ENCODE measurements at regions not wholly inside any gene's neighbourhood (a gene's known extent, or its start where the extent isn't known, plus 50 kb on each side); places are given as distances from the start of the nearest gene placed in this dataset.

GRCh38 chr6:125370343-125370742 is 68.6 kb upstream of the HDDC2 start:
- Histone ChIP-seq H3K36me3 (ENCODE audit: control insufficient read depth in 4 of 4, insufficient read depth in 4 of 4, low read length in 4 of 4) (no peaks in the 10 kb centered on the region), H3K4me3 (no peak overlapping the region), H3K4me1 (ENCODE audit: control insufficient read depth in 5 of 5, insufficient read depth in 5 of 5, low read length in 5 of 5) (no peaks in the 10 kb centered on the region), H3K9ac (ENCODE audit: insufficient read depth in 1 of 2, low read length in 2 of 2) (no peak overlapping the region), H3K9me3 (ENCODE audit: control insufficient read depth in 4 of 4, insufficient read depth in 3 of 4, low read length in 3 of 4) (no peaks in the 10 kb centered on the region), H3K27ac (ENCODE audit: low read depth in 1 of 2, low read length in 1 of 2) (no peak overlapping the region), H3K27me3 (ENCODE audit: control insufficient read depth in 3 of 3, insufficient read depth in 3 of 3, low read length in 2 of 3) (peaks cover 0 to 38% (median 37%) of the 10 kb centered on the region in 3 donors)
- DNase-seq (no peak), ATAC-seq (ENCODE audit: insufficient read depth, low FRiP score) (no peak)
- 58 to 75% methylated on average over 8 of the region's 8 CpGs for WGBS, 2 donors
- TF ChIP-seq, protein P1, sequence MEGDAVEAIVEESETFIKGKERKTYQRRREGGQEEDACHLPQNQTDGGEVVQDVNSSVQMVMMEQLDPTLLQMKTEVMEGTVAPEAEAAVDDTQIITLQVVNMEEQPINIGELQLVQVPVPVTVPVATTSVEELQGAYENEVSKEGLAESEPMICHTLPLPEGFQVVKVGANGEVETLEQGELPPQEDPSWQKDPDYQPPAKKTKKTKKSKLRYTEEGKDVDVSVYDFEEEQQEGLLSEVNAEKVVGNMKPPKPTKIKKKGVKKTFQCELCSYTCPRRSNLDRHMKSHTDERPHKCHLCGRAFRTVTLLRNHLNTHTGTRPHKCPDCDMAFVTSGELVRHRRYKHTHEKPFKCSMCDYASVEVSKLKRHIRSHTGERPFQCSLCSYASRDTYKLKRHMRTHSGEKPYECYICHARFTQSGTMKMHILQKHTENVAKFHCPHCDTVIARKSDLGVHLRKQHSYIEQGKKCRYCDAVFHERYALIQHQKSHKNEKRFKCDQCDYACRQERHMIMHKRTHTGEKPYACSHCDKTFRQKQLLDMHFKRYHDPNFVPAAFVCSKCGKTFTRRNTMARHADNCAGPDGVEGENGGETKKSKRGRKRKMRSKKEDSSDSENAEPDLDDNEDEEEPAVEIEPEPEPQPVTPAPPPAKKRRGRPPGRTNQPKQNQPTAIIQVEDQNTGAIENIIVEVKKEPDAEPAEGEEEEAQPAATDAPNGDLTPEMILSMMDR (IDR thresholded peaks at IDR 0.05; ENCODE audit: control extremely low read depth, extremely low read depth), result no peak

GRCh38 chr6:125375013-125375412 is 73.2 kb upstream of the HDDC2 start:
- Histone ChIP-seq H3K27ac (ENCODE audit: low read depth in 1 of 2, low read length in 1 of 2) (no peak overlapping the region), H3K9ac (ENCODE audit: insufficient read depth in 1 of 2, low read length in 2 of 2) (no peak overlapping the region), H3K27me3 (ENCODE audit: control insufficient read depth in 3 of 3, insufficient read depth in 3 of 3, low read length in 2 of 3) (peaks cover 0 to 33% (median 22%) of the 10 kb centered on the region in 3 donors), H3K9me3 (ENCODE audit: control insufficient read depth in 4 of 4, insufficient read depth in 3 of 4, low read length in 3 of 4) (no peaks in the 10 kb centered on the region), H3K4me1 (ENCODE audit: control insufficient read depth in 5 of 5, insufficient read depth in 5 of 5, low read length in 5 of 5) (no peaks in the 10 kb centered on the region), H3K4me3 (no peak overlapping the region), H3K36me3 (ENCODE audit: control insufficient read depth in 4 of 4, insufficient read depth in 4 of 4, low read length in 4 of 4) (no peaks in the 10 kb centered on the region)
- no peak for ATAC-seq (ENCODE audit: insufficient read depth, low FRiP score)
- TF ChIP-seq, protein P1 (IDR thresholded peaks at IDR 0.05; ENCODE audit: control extremely low read depth, extremely low read depth), result no peak
- DNase-seq, result no peak
- WGBS, 2 donors, result 85 to 95% methylated on average over 2 of the region's 2 CpGs

GRCh38 chr6:125375821-125376220 is 74.1 kb upstream of the HDDC2 start:
- TF ChIP-seq, protein P1 (IDR thresholded peaks at IDR 0.05; ENCODE audit: control extremely low read depth, extremely low read depth), result no peak
- Histone ChIP-seq H3K9ac (ENCODE audit: insufficient read depth in 1 of 2, low read length in 2 of 2) (no peak overlapping the region), H3K27me3 (ENCODE audit: control insufficient read depth in 3 of 3, insufficient read depth in 3 of 3, low read length in 2 of 3) (peaks cover 0 to 26% (median 24%) of the 10 kb centered on the region in 3 donors), H3K27ac (ENCODE audit: low read depth in 1 of 2, low read length in 1 of 2) (no peak overlapping the region), H3K36me3 (ENCODE audit: control insufficient read depth in 4 of 4, insufficient read depth in 4 of 4, low read length in 4 of 4) (no peaks in the 10 kb centered on the region), H3K4me3 (no peak overlapping the region), H3K4me1 (ENCODE audit: control insufficient read depth in 5 of 5, insufficient read depth in 5 of 5, low read length in 5 of 5) (no peaks in the 10 kb centered on the region), H3K9me3 (ENCODE audit: control insufficient read depth in 4 of 4, insufficient read depth in 3 of 4, low read length in 3 of 4) (no peaks in the 10 kb centered on the region)
- ATAC-seq (ENCODE audit: insufficient read depth, low FRiP score), result no peak
- no peak for DNase-seq

DNA sequence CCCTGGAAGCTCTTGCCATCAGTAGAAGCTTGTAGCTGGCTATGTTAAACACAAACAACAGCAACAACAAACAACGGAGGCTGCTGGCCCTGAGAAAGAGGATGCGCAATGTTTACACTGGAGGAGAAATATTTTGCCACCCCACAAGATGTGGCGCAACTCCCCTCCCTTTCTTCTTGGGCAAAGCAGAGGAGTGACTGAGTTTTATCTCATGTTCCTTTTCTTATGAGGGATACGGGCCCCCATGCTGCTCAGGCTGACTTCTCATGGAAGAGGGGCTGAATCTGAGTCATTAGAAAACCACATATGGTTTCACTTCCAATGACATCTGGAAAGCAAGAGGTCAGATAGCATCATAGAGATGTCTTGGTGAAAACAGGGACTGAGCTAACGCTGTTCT is 75.9 kb upstream of the HDDC2 start:
- no peak overlapping the region for H3K9ac ChIP-seq (ENCODE audit: insufficient read depth in 1 of 2, low read length in 2 of 2)
- peaks cover 0 to 2% (median 0%) of the 10 kb centered on the region in 4 donors for H3K9me3 ChIP-seq (ENCODE audit: control insufficient read depth in 4 of 4, insufficient read depth in 3 of 4, low read length in 3 of 4)
- peak in 2 of 3 donors; percentile 13 to 20 for DNase-seq
- no peak overlapping the region for H3K4me3 ChIP-seq
- no peaks in the 10 kb centered on the region for H3K4me1 ChIP-seq (ENCODE audit: control insufficient read depth in 5 of 5, insufficient read depth in 5 of 5, low read length in 5 of 5)
- ATAC-seq (ENCODE audit: insufficient read depth, low FRiP score), result peak; percentile 53
- WGBS, 2 donors, result 47 to 48% methylated on average over 5 of the region's 5 CpGs
- no peak overlapping the region for H3K27ac ChIP-seq (ENCODE audit: low read depth in 1 of 2, low read length in 1 of 2)
- no peaks in the 10 kb centered on the region for H3K36me3 ChIP-seq (ENCODE audit: control insufficient read depth in 4 of 4, insufficient read depth in 4 of 4, low read length in 4 of 4)
- peaks cover 0 to 24% (median 21%) of the 10 kb centered on the region in 3 donors for H3K27me3 ChIP-seq (ENCODE audit: control insufficient read depth in 3 of 3, insufficient read depth in 3 of 3, low read length in 2 of 3)
- TF ChIP-seq, protein P1 (IDR thresholded peaks at IDR 0.05; ENCODE audit: control extremely low read depth, extremely low read depth), result no peak
